Neural cell (in vitro differentiated cells): ENCODE measurements at regions not wholly inside any gene's neighbourhood (a gene's known extent, or its start where the extent isn't known, plus 50 kb on each side); places are given as distances from the start of the nearest gene placed in this dataset.

Experiments
- H2AFZ ChIP-seq: fragments of 200-600, 300-800 bp; sonication (generic), shearing (Covaris generic); 2 replicates; pipeline ENCODE4 v1.6.0; 2014; ENCODE audit warnings: low read depth, mild to moderate bottlenecking, antibody characterized with exemption, low read length, moderate library complexity
- H3F3A ChIP-seq: fragments of 200-600 bp; shearing (Covaris generic); 2 replicates; pipeline ENCODE4 v1.6.1; 2016; ENCODE audit warnings: mild to moderate bottlenecking, moderate library complexity, mixed read lengths, antibody characterized with exemption, low read length; ENCODE audit not compliant: insufficient read depth, poor library complexity, severe bottlenecking
- H3K27ac ChIP-seq: fragments of 200-600, 300-800 bp; sonication (generic), shearing (Covaris generic); 2 replicates; pipeline ENCODE4 v1.5.1; 2014; ENCODE audit warnings: mild to moderate bottlenecking, low read length, moderate library complexity
- H3K27me3 ChIP-seq: fragments of 300-800, 200-600 bp; sonication (generic), shearing (Covaris generic); 2 replicates; pipeline ENCODE4 v1.6.0; 2014; ENCODE audit warnings: mild to moderate bottlenecking, low read depth, low read length, moderate library complexity; ENCODE audit not compliant: insufficient read depth
- H3K36me3 ChIP-seq: fragments of 300-800, 200-600 bp; sonication (generic), shearing (Covaris generic); 2 replicates; pipeline ENCODE4 v1.5.1; 2014; ENCODE audit warnings: mild to moderate bottlenecking, antibody characterized with exemption, low read length, moderate library complexity; ENCODE audit not compliant: insufficient read depth
- H3K4me2 ChIP-seq: fragments of 300-800, 200-600 bp; sonication (generic), shearing (Covaris generic); 2 replicates; pipeline ENCODE4 v1.6.0; 2014; ENCODE audit warnings: mild to moderate bottlenecking, low read length
- H3K4me3 ChIP-seq: fragments of 300-800, 200-600 bp; sonication (generic), shearing (Covaris generic); 2 replicates; pipeline ENCODE4 v1.5.1; 2014; ENCODE audit warnings: mild to moderate bottlenecking, low read length, moderate library complexity
- H3K79me2 ChIP-seq: fragments of 200-600 bp; shearing (Covaris generic); replicated peaks from 2 replicates; pipeline ENCODE4 v1.6.0; 2014; ENCODE audit warnings: mild to moderate bottlenecking, low read length, moderate library complexity; ENCODE audit not compliant: insufficient read depth
- H3K9ac ChIP-seq: fragments of 300-800, 200-600 bp; sonication (generic), shearing (Covaris generic); 2 replicates; pipeline ENCODE4 v1.6.1; 2016; ENCODE audit warnings: mild to moderate bottlenecking, low read length, mixed read lengths
- H3K9me2 ChIP-seq: fragments of 200-600 bp; shearing (Covaris generic); 2 replicates; pipeline ENCODE4 v1.6.1; 2016; ENCODE audit warnings: mild to moderate bottlenecking, low read length, mixed read lengths; ENCODE audit not compliant: insufficient read depth
- H3K9me3 ChIP-seq: fragments of 200-600, 300-800 bp; sonication (generic), shearing (Covaris generic); 2 replicates; pipeline ENCODE4 v1.6.1; 2016; ENCODE audit warnings: mild to moderate bottlenecking, mixed run types, low read length, moderate library complexity, mixed read lengths
- H4K20me1 ChIP-seq: fragments of 200-600 bp; shearing (Covaris generic); 2 replicates; pipeline ENCODE4 v1.6.1; 2016; ENCODE audit warnings: mild to moderate bottlenecking, mixed run types; ENCODE audit not compliant: insufficient read depth
- EP300 ChIP-seq: fragments of 450-650 bp; conservative IDR thresholded peaks from 2 replicates; pipeline ENCODE4 v1.6.1; 2014; ENCODE audit warnings: antibody characterized with exemption, mild to moderate bottlenecking, moderate library complexity; ENCODE audit not compliant: poor library complexity, severe bottlenecking
- POLR2AphosphoS5 ChIP-seq: IDR thresholded peaks from 2 replicates; pipeline ENCODE4 v1.6.1; 2012
- RAD21 ChIP-seq: fragments of 450-650 bp; conservative IDR thresholded peaks from 2 replicates; pipeline ENCODE4 v1.6.1; 2014; ENCODE audit warnings: antibody characterized with exemption, mild to moderate bottlenecking, moderate library complexity
- SMC3 ChIP-seq: fragments of 450-650 bp; conservative IDR thresholded peaks from 2 replicates; pipeline ENCODE4 v1.6.1; 2014; ENCODE audit warnings: antibody characterized with exemption, mild to moderate bottlenecking, moderate library complexity; ENCODE audit not compliant: poor library complexity
- TAF1 ChIP-seq: IDR thresholded peaks from 2 replicates; pipeline ENCODE4 v1.6.1; 2012; ENCODE audit warnings: low read depth
- TF ChIP-seq, protein P1 (sequence below): IDR thresholded peaks from 2 replicates; pipeline ENCODE4 v1.6.1; 2012; ENCODE audit warnings: borderline replicate concordance
- TF ChIP-seq, protein P2 (sequence below): fragments of 450-650 bp; IDR thresholded peaks from 2 replicates; pipeline ENCODE4 v1.5.1; 2014; ENCODE audit warnings: antibody characterized with exemption, mild to moderate bottlenecking, moderate library complexity; ENCODE audit not compliant: poor library complexity, severe bottlenecking

DNA sequence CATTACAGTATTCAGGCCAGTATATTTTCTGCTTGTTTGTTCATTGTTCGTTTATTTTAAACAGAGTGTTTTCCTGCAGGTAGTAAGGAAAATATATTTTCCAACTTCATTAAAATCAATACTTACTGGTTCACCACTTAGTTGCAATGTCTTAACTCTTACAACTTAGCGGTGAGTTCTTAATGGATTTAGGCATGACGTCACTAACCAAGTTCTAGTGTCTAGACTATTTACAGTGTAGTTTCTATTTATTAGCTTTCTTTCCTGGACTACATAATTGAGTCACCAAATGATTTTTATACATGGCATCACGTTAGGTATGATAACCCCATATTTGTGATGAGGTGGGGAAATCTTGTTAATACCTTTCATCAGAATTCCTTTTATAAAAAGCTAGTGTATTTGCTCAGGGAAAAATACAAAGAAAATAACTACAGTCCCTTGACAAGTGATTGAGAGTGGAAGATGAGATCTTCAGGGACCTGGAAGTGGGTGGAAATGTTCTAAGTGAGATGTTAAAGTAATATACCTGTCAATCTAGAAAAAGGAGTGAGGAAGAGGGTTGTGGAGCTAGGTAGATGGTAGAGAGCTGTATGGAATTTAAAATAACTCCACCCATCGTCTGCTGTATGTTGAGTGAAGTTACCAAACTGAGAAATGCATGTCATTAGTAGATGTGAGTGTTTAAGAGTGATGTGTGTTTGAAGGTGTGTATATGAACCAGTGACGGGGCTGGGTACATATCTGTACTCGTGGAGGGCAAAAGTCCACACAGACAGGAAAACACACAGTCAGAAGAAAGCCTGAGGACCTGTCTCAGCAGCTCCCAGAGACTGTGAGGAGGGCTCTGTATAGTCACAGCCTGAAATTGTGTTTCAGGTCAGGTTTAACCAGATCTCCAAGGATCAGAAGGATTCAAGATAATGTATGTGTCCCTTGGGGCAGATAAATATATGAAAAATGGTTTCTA, 197.6 kb upstream of the ADAMTS5 start:
- H3K36me3 ChIP-seq, result no peaks in the 10 kb centered on the region
- H4K20me1 ChIP-seq, result no peaks in the 10 kb centered on the region
- H3K9ac ChIP-seq, result peak overlapping the region; percentile 43
- TF ChIP-seq, protein P1, sequence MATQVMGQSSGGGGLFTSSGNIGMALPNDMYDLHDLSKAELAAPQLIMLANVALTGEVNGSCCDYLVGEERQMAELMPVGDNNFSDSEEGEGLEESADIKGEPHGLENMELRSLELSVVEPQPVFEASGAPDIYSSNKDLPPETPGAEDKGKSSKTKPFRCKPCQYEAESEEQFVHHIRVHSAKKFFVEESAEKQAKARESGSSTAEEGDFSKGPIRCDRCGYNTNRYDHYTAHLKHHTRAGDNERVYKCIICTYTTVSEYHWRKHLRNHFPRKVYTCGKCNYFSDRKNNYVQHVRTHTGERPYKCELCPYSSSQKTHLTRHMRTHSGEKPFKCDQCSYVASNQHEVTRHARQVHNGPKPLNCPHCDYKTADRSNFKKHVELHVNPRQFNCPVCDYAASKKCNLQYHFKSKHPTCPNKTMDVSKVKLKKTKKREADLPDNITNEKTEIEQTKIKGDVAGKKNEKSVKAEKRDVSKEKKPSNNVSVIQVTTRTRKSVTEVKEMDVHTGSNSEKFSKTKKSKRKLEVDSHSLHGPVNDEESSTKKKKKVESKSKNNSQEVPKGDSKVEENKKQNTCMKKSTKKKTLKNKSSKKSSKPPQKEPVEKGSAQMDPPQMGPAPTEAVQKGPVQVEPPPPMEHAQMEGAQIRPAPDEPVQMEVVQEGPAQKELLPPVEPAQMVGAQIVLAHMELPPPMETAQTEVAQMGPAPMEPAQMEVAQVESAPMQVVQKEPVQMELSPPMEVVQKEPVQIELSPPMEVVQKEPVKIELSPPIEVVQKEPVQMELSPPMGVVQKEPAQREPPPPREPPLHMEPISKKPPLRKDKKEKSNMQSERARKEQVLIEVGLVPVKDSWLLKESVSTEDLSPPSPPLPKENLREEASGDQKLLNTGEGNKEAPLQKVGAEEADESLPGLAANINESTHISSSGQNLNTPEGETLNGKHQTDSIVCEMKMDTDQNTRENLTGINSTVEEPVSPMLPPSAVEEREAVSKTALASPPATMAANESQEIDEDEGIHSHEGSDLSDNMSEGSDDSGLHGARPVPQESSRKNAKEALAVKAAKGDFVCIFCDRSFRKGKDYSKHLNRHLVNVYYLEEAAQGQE, result peak; percentile 95
- TF ChIP-seq EP300, result peak; percentile 93
- TF ChIP-seq SMC3, result no peak
- TF ChIP-seq RAD21, result no peak
- TF ChIP-seq POLR2AphosphoS5, result peak; percentile 72
- H2AFZ ChIP-seq, result no peak overlapping the region
- H3K27me3 ChIP-seq, result no peaks in the 10 kb centered on the region
- peak overlapping the region; percentile 31 for H3K4me3 ChIP-seq
- no peaks in the 10 kb centered on the region for H3K9me2 ChIP-seq
- peak overlapping the region; percentile 84 for H3K27ac ChIP-seq
- no peaks in the 10 kb centered on the region for H3F3A ChIP-seq
- no peaks in the 10 kb centered on the region for H3K79me2 ChIP-seq
- H3K9me3 ChIP-seq, result no peaks in the 10 kb centered on the region
- no peak overlapping the region for H3K4me2 ChIP-seq

DNA sequence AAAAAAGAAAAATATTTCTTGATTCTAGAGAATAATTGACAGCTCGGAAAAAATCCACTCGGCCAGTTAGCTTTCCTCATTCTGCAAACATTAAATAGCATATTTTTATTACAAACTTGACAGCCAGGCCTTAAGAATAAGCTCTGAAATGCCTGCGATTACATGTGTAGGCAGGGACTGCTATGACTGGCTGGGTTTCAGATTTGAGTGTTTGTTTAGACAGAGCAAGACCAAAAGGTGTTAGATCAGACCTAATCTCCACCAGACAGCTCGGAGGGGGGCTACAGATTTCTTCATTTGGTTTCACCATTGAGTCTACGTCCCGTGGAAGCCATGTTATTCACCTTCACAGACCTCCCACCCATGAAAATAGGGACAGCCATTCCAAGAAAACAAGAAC, 192.1 kb upstream of the ADAMTS5 start:
- no peaks in the 10 kb centered on the region for H3K27me3 ChIP-seq
- no peaks in the 10 kb centered on the region for H3K9me2 ChIP-seq
- no peak overlapping the region for H3K4me2 ChIP-seq
- H3F3A ChIP-seq, result no peaks in the 10 kb centered on the region
- H2AFZ ChIP-seq, result no peak overlapping the region
- H3K36me3 ChIP-seq, result no peaks in the 10 kb centered on the region
- TF ChIP-seq EP300 (no peak), TAF1 (no peak), RAD21 (no peak), POLR2AphosphoS5 (no peak)
- TF ChIP-seq, protein P2, sequence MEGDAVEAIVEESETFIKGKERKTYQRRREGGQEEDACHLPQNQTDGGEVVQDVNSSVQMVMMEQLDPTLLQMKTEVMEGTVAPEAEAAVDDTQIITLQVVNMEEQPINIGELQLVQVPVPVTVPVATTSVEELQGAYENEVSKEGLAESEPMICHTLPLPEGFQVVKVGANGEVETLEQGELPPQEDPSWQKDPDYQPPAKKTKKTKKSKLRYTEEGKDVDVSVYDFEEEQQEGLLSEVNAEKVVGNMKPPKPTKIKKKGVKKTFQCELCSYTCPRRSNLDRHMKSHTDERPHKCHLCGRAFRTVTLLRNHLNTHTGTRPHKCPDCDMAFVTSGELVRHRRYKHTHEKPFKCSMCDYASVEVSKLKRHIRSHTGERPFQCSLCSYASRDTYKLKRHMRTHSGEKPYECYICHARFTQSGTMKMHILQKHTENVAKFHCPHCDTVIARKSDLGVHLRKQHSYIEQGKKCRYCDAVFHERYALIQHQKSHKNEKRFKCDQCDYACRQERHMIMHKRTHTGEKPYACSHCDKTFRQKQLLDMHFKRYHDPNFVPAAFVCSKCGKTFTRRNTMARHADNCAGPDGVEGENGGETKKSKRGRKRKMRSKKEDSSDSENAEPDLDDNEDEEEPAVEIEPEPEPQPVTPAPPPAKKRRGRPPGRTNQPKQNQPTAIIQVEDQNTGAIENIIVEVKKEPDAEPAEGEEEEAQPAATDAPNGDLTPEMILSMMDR, result no peak
- TF ChIP-seq, protein P1, result no peak
- no peak overlapping the region for H3K9ac ChIP-seq
- H3K27ac ChIP-seq, result no peak overlapping the region
- H3K79me2 ChIP-seq, result no peaks in the 10 kb centered on the region
- H3K4me3 ChIP-seq, result no peak overlapping the region
- no peaks in the 10 kb centered on the region for H3K9me3 ChIP-seq
- H4K20me1 ChIP-seq, result no peaks in the 10 kb centered on the region
